GM21619 (cell line): ENCODE measurements at regions not wholly inside any gene's neighbourhood (a gene's known extent, or its start where the extent isn't known, plus 50 kb on each side); places are given as distances from the start of the nearest gene placed in this dataset.
"Not testable (repeated sequence)": the region's sequence is repeated elsewhere in the genome, so short reads cannot be mapped to it uniquely, and the experiment has no call there.

Source experiments
- ATAC-seq: cut with Tn5 transposase; IDR thresholded peaks from one replicate; pipeline ENCODE4 v1.9.1; 2021; ENCODE audit not compliant: unreplicated experiment

DNA sequence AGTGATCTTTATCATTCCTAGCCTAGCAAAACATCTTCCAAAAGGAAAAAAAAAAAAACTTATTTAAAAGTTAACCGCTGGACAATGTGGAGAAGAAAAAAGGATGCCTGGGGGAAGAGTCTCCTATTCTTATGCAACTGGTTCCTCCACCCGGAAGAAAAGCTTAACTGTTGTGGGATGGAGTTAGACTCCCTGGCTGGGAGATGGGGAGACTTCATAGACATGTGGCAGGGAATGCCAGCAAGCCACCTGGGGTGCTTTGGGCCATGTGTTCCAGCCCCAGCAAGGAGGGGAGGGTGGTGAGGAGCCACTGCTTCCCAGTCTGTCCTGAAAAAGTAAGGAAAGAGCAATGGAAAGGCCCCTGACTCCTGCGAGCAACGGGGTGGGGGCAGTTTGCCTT lies 119.4 kb upstream of the SPIN4 start:
- ATAC-seq, result no peak

DNA sequence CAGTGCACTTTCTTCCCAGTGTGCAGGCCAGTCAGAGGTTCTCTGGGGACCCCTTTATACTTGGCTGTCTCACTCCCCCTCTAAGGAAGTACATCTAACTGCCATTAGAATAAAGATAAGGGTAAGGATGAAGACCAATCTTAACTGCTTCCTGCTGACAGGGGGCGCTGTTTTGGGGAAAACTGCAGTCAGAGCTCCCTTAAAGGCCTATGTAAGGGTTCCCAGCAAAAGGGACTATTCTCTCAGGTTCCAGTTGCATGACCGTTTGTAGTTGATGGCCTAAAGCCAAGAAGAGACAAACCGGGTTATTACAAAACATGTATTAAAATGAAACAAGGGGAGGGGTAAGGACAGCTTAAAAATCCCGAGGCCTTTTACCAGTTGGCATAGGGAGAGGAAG lies 115.6 kb upstream of the SPIN4 start:
- no peak for ATAC-seq

DNA sequence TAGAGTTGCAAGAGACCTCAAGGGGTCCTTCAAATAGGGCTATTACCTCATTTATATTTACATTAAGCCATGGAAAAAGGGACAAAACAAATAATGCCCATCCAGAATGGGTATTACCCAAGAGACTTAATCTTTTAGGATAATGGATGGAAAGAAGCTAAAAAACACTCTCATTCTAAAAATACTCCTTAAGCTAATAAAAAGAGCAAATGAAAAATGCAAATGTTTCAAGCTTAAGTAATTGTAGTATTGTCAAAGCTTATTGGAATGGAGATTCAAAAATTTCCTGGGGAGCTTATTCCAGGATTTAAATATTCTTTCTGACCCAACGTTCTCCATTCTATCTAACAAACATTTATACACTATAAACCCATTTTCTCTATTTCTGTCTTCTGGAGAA lies 107.8 kb upstream of the SPIN4 start:
- no peak for ATAC-seq

DNA sequence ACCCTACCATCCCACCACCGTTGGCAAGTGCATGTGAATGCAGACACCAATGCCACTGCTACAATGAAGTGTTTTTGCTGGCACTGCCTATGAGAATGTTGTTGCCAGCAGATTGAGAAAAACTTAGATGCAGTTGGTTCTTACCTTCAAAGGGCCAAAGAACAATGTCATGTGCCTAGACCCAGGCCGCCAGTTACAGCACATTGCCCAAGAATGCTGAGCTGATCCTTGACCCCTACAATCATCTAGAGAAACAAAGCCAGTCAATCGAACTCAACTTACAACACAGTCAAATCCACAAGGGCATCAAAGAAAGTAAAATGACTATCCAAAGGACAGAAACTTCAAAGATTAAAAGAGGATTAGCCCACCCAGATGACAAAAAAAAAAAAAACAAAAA lies 102.4 kb upstream of the SPIN4 start:
- no peak for ATAC-seq

DNA sequence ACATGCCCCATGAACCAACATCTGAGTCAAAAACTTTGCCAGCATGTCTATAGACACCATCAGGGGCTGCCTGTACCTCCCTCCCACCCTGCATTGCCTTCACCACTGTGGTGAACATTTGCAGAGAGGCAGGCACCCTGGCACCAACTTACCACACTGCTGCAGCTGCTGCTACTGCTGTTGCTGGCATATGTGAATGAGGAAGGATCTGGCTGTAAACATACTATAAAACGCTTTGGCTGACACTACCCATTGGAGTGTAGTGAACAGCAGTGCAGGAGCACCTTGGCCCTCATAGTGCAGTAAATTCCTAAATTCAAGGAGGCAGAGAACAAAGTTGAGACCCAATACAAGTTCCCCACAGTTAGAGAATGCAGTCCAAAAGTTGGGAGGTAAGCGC lies 90.6 kb upstream of the SPIN4 start:
- no peak for ATAC-seq

DNA sequence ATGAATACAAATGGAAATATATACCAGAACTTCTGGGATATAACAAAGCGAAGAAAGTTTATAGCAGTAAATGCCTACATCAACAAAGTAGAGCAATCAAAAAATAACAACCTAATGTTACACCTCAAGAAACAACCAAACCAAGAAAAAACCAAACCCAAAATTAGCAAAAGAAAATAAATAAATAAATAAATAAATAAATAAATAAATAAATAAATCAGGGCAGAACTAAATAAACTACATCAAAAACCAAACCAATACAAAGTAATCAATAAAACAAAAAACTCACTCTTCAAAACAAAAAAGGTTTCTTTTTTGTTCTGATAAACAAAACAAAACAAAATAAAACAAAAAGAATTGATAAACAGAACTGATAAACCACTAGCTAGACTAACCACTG lies 88.4 kb upstream of the SPIN4 start:
- no peak for ATAC-seq

DNA sequence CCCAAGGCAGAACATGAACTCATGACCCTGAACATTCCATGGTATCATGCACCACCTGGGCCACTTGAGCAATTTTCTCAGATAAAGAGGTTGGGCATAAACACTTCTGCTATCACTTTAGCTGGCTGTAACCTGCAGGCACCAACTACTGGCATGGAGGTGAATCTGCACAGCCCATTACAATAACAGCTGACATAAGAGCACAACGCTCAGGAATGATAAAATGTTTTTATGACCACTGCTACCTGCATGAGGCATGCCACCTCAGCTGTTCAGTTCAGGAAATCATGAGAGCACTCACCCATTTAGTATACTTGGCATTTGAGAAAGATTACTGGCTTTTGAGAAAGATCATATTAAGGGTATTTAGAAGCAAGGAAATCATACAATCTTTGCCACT lies 85.7 kb upstream of the SPIN4 start:
- no peak for ATAC-seq

DNA sequence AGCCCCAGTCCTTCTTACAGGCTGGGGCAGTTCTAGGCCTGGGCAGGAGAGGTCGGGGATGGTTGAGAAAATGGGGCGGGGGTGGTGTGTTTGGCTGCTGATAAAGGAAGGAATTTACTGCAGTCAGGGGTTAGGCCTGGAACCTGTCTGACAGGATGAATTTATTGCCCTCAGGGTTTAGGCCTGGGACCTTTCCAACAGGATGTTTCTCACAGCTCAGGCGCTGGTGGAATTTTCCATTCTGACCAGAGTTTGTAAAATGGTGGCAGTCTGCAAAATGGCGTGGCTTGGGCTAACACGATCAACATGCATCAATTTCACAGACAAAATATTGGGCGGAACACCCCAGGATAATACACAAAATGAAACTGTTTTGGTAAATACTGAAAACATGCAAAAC lies 83.5 kb upstream of the SPIN4 start:
- ATAC-seq, result no peak

DNA sequence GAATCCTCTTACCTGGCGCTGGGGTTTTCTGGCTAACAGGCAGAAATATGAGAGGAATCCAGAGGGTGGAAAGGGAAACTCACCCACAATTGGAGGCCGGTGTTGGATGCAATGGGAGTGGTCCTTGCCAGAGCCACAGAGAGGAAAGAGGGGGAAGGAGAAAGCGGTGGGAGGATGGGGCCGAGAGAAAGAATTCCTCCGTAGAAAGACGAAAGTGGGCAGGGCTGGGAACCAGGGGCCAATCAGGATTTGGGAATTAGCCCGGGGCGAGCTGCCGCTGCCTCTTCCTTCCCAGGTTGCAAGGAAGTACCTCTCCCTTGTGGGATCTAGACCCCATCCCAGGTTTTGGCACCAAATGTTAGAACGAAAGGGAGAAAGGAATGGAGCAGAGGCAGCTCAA lies 83.1 kb upstream of the SPIN4 start:
- no peak for ATAC-seq

DNA sequence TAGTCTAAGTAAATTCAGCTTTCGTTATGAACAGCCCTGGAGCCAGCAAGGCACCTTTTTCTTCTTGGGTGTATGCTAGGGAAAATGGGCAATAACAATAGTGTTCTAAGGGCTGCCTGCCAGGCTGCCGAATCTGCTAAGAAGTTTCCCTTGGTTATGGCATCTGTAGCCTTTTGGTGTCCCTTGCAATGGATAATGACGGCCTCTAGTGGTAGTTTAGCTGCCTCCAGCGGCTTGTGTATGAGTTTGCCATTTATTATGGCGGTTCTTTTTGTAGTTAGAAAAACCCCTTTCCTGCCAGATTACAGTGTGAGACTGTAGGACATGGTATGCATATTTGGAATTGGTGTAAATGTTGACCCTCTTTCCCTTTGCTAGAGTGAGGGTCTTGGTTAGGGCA lies 78.9 kb upstream of the SPIN4 start:
- no peak for ATAC-seq

DNA sequence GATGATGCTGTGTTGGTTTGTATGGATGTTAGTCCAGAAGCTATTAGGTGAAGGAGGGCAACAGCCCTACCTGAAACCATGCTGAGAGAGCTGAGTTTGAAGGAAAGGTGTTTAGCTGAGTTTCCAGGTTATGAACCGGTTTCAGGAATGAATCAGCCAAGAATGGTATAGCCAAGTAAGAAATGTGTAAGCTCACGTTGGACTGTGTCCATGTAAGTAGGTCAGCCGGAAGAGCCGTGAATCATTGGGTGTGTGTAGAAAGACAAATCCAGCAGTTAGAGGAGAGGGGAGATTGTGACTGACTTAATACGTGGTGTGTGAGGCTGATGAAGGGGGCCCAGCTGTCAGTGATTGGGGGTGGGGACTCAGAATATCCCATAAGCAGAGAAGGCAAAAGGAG lies 77.2 kb upstream of the SPIN4 start:
- ATAC-seq, result no peak

DNA sequence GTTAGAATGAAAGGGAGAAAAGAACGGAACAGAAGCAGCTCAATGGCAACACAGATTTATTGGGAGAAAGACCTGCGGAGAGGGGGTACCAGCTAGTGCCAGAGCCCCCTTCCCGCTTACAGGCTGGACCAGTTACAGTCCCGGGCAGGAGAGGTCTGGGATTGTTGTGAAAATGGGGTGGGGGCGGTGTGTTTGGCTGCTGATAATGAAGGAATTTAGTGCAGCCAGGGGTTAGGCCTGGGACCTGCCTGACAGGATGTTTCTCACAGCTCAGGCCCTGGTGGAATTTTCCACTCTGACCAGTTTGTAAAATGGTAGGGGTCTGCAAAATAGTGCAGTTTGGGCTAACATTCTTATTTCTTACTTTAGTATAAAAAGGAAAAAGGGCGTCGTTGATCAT lies 75.4 kb upstream of the SPIN4 start:
- ATAC-seq, result no peak

DNA sequence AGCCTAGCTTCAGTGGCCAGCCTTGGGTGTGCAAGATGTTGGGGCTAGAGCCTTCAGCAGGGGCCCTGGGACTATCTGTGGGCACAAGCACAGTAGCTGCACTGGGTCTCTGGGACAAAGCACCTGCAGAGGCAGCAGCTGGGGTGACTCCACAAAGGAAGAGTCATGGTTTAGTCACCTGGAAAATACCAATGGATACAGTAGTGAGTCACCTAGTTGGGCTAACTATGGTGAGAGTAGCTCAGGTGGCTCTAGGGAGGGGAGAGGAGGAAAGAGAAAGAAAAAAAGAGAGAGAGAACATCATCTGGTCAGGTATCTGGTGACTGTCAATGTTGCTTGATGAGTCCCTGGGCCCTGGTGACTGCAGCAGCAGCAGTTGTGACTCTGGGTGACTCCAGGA lies 72.9 kb upstream of the SPIN4 start:
- no peak for ATAC-seq

DNA sequence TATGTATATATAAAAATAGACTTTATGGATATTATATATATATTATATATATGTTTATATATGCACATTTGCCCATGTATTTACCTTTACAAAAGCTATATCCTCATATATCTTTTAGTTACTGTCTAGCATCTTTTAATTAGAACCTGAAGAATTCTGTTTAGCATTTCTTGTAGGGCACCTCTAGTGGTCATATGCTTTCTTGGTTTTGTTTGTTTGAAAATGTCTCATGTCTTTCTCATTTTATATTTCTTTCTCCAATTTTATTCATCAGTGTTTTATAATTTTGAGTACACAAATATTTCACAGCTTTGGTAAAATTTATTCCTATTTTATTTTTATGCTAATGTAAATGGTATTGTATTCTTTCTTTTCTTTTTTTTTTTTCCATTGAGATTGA lies 70.3 kb upstream of the SPIN4 start:
- ATAC-seq, result no peak

DNA sequence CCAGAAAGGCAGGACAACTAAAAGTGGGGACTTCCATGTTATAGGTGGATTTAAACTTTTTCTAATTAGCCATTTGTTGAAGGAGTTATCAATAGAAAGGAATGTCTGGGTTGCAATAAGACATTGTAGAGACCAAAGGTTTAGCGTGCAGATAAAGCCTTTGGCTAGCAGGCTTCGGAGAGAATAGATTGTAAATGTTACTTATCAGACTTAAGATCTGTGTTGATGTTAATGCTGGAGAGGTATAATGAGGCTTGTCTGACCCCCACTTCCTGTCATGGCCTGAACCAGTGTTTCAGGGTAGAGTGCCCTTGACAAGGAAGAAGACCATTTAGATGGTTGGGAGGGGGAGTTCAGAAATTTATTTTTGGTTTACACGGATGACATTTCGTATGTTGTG lies 67.1 kb upstream of the SPIN4 start:
- no peak for ATAC-seq

DNA sequence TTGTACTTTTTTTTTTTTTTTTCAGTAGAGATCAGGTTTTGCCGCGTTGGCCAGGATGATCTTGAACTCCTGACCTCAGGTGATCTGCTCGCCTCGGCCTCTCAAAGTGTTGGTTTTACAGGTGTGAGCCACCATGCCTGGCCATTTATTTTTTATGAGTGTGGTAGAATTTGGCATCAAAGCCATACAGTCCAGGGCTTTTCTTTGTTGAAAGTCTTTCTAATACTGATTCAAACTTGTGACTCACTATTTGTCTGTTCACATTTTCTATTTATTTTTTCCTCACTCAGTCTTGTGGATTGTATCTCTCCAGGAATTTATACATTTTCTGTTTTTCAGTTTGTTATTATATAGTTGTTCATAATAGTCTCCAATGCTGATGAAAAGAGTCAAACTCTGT lies 66.5 kb upstream of the SPIN4 start:
- ATAC-seq, result no peak

DNA sequence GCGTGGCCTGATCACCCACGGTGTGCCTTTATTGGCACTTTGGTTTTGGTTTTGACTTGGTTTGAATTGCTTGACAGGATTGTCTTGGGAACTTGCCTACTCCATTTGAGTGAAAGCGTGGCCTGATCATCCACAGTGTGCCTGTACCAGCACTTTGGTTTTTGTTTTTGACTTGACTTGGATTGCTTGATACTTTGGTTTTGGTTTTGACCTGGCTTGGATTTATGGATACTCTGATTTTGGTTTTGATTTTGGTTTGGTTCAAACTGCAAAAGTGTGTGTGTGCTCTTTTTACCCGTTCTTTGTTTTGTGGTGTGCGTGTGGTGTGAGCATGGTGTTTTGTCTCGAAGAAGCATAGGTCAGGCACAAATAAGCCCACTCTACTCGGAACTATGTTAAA lies 58.8 kb upstream of the SPIN4 start:
- not testable (repeated sequence) for ATAC-seq

DNA sequence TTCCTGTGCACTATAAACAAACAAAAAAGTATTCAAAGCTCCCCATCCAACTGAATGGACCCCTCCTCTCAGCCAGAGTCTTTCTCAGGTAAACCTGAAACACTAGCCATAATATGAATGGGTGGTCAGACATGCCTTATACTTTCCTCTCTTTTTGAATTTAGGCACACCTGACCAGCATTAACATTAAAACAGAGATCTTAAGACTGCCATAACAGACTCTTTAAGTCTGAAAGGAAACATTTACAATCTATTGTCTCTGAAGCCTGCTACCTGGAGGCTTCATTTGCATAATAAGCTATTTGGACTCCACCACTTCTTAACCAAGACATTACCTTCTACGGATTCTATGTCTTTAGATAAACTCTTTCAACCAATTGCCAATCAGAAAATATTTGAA lies 56.9 kb upstream of the SPIN4 start:
- no peak for ATAC-seq

DNA sequence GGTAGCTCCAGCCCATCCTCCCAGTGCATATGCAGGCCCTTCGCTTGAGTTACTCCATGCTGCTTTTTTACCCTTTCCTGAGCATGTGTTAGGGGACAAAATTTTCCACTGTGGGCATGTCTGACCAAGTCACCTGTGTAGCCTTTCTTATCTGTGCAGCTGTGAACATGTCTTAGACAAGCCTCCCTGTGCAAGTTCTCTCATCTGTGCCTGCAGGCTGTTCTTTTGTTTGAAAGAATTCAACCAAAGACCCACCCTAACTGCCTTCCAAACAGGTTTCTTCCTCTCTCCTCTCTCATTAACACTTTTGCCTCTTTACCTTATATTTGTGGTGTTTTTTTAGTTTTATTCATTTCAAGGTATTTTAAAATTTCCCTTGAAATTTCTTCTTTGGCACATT lies 53.2 kb upstream of the SPIN4 start:
- ATAC-seq, result no peak

DNA sequence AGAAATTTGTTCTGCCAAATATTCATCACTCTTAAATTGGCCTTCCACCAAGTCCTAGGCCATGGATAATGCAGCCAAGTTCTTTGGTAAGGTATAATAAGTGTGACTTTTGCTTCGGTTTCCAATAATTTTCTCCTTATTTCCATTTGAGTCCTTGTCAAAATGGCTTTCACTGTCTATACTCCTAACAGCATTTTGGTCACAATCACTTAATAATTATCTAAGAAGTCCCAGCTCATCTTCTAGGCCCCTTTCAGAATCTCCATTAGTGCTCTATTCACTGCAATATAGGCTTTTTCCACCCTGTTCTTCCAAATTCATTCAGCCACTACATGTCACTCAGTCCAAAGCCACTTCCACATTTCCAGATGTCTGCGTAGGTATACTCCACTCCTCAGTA lies 51.0 kb upstream of the SPIN4 start:
- ATAC-seq, result no peak
